ENCODE measurements at regions not wholly inside any gene's neighbourhood (a gene's known extent, or its start where the extent isn't known, plus 50 kb on each side); places are given as distances from the start of the nearest gene placed in this dataset.

- no peak for DNase-seq (ENCODE audit: low read depth, low spot score)
These were observed 922.1 kb upstream of the SLIT2 start for GRCh38 chr4:19329631-19330030.

GRCh38 chr4:19329077-19329476 is 922.6 kb upstream of the SLIT2 start:
- no peak for DNase-seq (ENCODE audit: low read depth, low spot score)

GRCh38 chr4:19327364-19327763 is 924.3 kb upstream of the SLIT2 start:
- DNase-seq (ENCODE audit: low read depth, low spot score): no peak

GRCh38 chr4:19324184-19324583 is 927.5 kb upstream of the SLIT2 start:
- DNase-seq (ENCODE audit: low read depth, low spot score): no peak

- DNase-seq (ENCODE audit: low read depth, low spot score): no peak
These were observed 932.1 kb upstream of the SLIT2 start for GRCh38 chr4:19319607-19320006.

- no peak for DNase-seq (ENCODE audit: low read depth, low spot score)
These were observed 934.3 kb upstream of the SLIT2 start for GRCh38 chr4:19317377-19317776.

GRCh38 chr4:19314116-19314515 is 937.6 kb upstream of the SLIT2 start:
- no peak for DNase-seq (ENCODE audit: low read depth, low spot score)

- no peak for DNase-seq (ENCODE audit: low read depth, low spot score)
These were observed 942.3 kb upstream of the SLIT2 start for GRCh38 chr4:19309378-19309777.

- DNase-seq (ENCODE audit: low read depth, low spot score): no peak
These were observed 947.7 kb upstream of the SLIT2 start for GRCh38 chr4:19304028-19304427.

GRCh38 chr4:19301527-19301926 is 950.2 kb upstream of the SLIT2 start:
- no peak for DNase-seq (ENCODE audit: low read depth, low spot score)

- no peak for DNase-seq (ENCODE audit: low read depth, low spot score)
These were observed 951.5 kb upstream of the SLIT2 start for GRCh38 chr4:19300213-19300612.

- DNase-seq (ENCODE audit: low read depth, low spot score): no peak
These were observed 952.7 kb upstream of the SLIT2 start for GRCh38 chr4:19298998-19299397.

GRCh38 chr4:19293781-19294180 is 957.9 kb upstream of the SLIT2 start:
- DNase-seq (ENCODE audit: low read depth, low spot score): no peak

- DNase-seq (ENCODE audit: low read depth, low spot score): no peak
These were observed 958.6 kb upstream of the SLIT2 start for GRCh38 chr4:19293080-19293479.

GRCh38 chr4:19286924-19287323 is 964.8 kb upstream of the SLIT2 start:
- DNase-seq (ENCODE audit: low read depth, low spot score): no peak

GRCh38 chr4:19285146-19285545 is 966.6 kb upstream of the SLIT2 start:
- no peak for DNase-seq (ENCODE audit: low read depth, low spot score)

GRCh38 chr4:19278665-19279064 is 973.0 kb upstream of the SLIT2 start:
- DNase-seq (ENCODE audit: low read depth, low spot score): no peak

GRCh38 chr4:19266566-19266965 is 985.1 kb upstream of the SLIT2 start:
- DNase-seq (ENCODE audit: low read depth, low spot score): no peak

- no peak for DNase-seq (ENCODE audit: low read depth, low spot score)
These were observed 989.2 kb upstream of the SLIT2 start for GRCh38 chr4:19262467-19262866.

- DNase-seq (ENCODE audit: low read depth, low spot score): no peak
These were observed 991.4 kb upstream of the SLIT2 start for GRCh38 chr4:19260346-19260745.

GRCh38 chr4:19259920-19260319 is 991.8 kb upstream of the SLIT2 start:
- no peak for DNase-seq (ENCODE audit: low read depth, low spot score)

- DNase-seq (ENCODE audit: low read depth, low spot score): no peak
These were observed 994.9 kb upstream of the SLIT2 start for GRCh38 chr4:19256823-19257222.

GRCh38 chr4:19254486-19254885 is 997.2 kb upstream of the SLIT2 start:
- DNase-seq (ENCODE audit: low read depth, low spot score): no peak

GRCh38 chr4:19248023-19248422 is 1003.7 kb upstream of the SLIT2 start:
- no peak for DNase-seq (ENCODE audit: low read depth, low spot score)

- no peak for DNase-seq (ENCODE audit: low read depth, low spot score)
These were observed 1009.8 kb upstream of the SLIT2 start for GRCh38 chr4:19241895-19242294.

All from iPS DF 19.7 (cell line).